ENCODE measurements at regions not wholly inside any gene's neighbourhood (a gene's known extent, or its start where the extent isn't known, plus 50 kb on each side); places are given as distances from the start of the nearest gene placed in this dataset.

- no peak overlapping the region for H2BK5ac ChIP-seq (ENCODE audit: insufficient read length, low read length)
- no peak overlapping the region for H2BK12ac ChIP-seq (ENCODE audit: insufficient read length, low read depth, low read length)
- no peak overlapping the region for H3T11ph ChIP-seq (ENCODE audit: low read length)
- H3K79me1 ChIP-seq (ENCODE audit: insufficient read depth, low read depth, low read length, poor library complexity, severe bottlenecking) = no peaks in the 10 kb centered on the region
- H2AFZ ChIP-seq (ENCODE audit: low read length) = no peak overlapping the region
- TF ChIP-seq, protein P1, sequence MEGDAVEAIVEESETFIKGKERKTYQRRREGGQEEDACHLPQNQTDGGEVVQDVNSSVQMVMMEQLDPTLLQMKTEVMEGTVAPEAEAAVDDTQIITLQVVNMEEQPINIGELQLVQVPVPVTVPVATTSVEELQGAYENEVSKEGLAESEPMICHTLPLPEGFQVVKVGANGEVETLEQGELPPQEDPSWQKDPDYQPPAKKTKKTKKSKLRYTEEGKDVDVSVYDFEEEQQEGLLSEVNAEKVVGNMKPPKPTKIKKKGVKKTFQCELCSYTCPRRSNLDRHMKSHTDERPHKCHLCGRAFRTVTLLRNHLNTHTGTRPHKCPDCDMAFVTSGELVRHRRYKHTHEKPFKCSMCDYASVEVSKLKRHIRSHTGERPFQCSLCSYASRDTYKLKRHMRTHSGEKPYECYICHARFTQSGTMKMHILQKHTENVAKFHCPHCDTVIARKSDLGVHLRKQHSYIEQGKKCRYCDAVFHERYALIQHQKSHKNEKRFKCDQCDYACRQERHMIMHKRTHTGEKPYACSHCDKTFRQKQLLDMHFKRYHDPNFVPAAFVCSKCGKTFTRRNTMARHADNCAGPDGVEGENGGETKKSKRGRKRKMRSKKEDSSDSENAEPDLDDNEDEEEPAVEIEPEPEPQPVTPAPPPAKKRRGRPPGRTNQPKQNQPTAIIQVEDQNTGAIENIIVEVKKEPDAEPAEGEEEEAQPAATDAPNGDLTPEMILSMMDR (conservative IDR thresholded peaks at IDR 0.05) = no peak
- no peak overlapping the region for H2BK120ac ChIP-seq (ENCODE audit: low read depth, low read length, poor library complexity, severe bottlenecking)
- H4K5ac ChIP-seq (ENCODE audit: insufficient read length, low read depth, low read length) = no peak overlapping the region
- H3K9me3 ChIP-seq (ENCODE audit: control insufficient read depth, low read depth, low read length) = no peaks in the 10 kb centered on the region
- H3K4ac ChIP-seq (ENCODE audit: low read depth, low read length) = no peak overlapping the region
- no peaks in the 10 kb centered on the region; the same call in 1 of the 2 replicates for H3K27me3 Mint-ChIP-seq (ENCODE audit: low read depth)
- no peak overlapping the region for H3K56ac ChIP-seq (ENCODE audit: insufficient read length, low read depth, low read length)
- no peak overlapping the region for H3K27ac Mint-ChIP-seq
- no peak overlapping the region for H3K4me3 Mint-ChIP-seq
- H3K23ac ChIP-seq (ENCODE audit: insufficient read length, low read depth, low read length) = no peak overlapping the region
- H4K20me1 ChIP-seq (ENCODE audit: control insufficient read depth, insufficient read depth, insufficient read length) = no peaks in the 10 kb centered on the region
- H4K91ac ChIP-seq (ENCODE audit: insufficient read length, low read depth, low read length) = no peak overlapping the region
- no peak for DNase-seq
- no peaks in the 10 kb centered on the region for H3K4me1 ChIP-seq (ENCODE audit: insufficient read depth, low read length)
- no peaks in the 10 kb centered on the region for H3K9me3 Mint-ChIP-seq
- H3K4me1 Mint-ChIP-seq = peaks cover 3 to 5% of the 10 kb centered on the region in 2 experiments; a peak in 3 of 4 replicates
- no peak overlapping the region for H3K18ac ChIP-seq (ENCODE audit: insufficient read length, low read depth, low read length)
- no peaks in the 10 kb centered on the region for H3K36me3 Mint-ChIP-seq (ENCODE audit: insufficient read depth in 1 of 3, low read depth in 3 of 3)
- H3K9ac ChIP-seq (ENCODE audit: extremely low read depth, insufficient read length, low read length) = no peak overlapping the region
- H2BK15ac ChIP-seq (ENCODE audit: low read depth, low read length) = no peak overlapping the region
- H3K27ac ChIP-seq (ENCODE audit: insufficient read length, low read depth, low read length) = no peak overlapping the region
- H2AK5ac ChIP-seq (ENCODE audit: insufficient read length, low read length) = no peak overlapping the region
- H2BK20ac ChIP-seq (ENCODE audit: low read depth, low read length, poor library complexity, severe bottlenecking) = no peak overlapping the region
- H3K27me3 ChIP-seq (ENCODE audit: insufficient read depth, low read length) = no peaks in the 10 kb centered on the region
- H3K14ac ChIP-seq (ENCODE audit: insufficient read depth, low read length) = no peak overlapping the region
- no peak overlapping the region for H4K8ac ChIP-seq (replicated peaks; ENCODE audit: insufficient read length, low read depth, low read length)
- no CpG with 5 or more reads among the region's 3 CpGs for WGBS (ENCODE audit: extremely low coverage, insufficient read length, low lambda C conversion rate)
- H3K23me2 ChIP-seq (ENCODE audit: insufficient read length, low read depth, low read length, poor library complexity, severe bottlenecking) = no peaks in the 10 kb centered on the region
- no peak overlapping the region for H3K4me2 ChIP-seq (ENCODE audit: insufficient read depth, insufficient read length, low read length)
- no peaks in the 10 kb centered on the region for H3K79me2 ChIP-seq (ENCODE audit: insufficient read depth, low read length)
Measured at GRCh38 chr4:84401701-84402306, 97.3 kb downstream of the NKX6-1 start.
